WTC11 (cell line): ENCODE measurements at regions not wholly inside any gene's neighbourhood (a gene's known extent, or its start where the extent isn't known, plus 50 kb on each side); places are given as distances from the start of the nearest gene placed in this dataset.

ENCODE experiments used
- ATAC-seq: fragments of 200-7000 bp; cut with Tn5 transposase; 2 replicates; pipeline ENCODE4 v1.10.0; 2021; ENCODE audit warnings: mild to moderate bottlenecking, moderate library complexity
- CTCF ChIA-PET: fragments of 300-600 bp; sonication (Branson Sonifier 250); formaldehyde crosslinking; loops from one replicate; lab custom pipeline; 2021; ENCODE audit warnings: antibody characterized with exemption; lab: Charles Lee
- POLR2A ChIA-PET: fragments of 350-600 bp; sonication (Branson Sonifier 250); formaldehyde crosslinking; loops from one replicate; lab custom pipeline; 2021; ENCODE audit warnings: antibody characterized with exemption; lab: Charles Lee
- DNase-seq: peaks from one replicate; pipeline ENCODE4 v3.0.0; 2021; ENCODE audit warnings: low spot score
- H3K27ac Mint-ChIP-seq: 2 replicates; pipeline ENCODE4 v1.8.0; 2021; ENCODE audit warnings: mixed read lengths
- H3K27me3 Mint-ChIP-seq: 2 replicates; pipeline ENCODE4 v1.8.0; 2021; ENCODE audit warnings: low read depth, mild to moderate bottlenecking, moderate library complexity, mixed read lengths
- H3K36me3 Mint-ChIP-seq: 2 replicates; pipeline ENCODE4 v1.8.0; 2021; ENCODE audit warnings: mixed read lengths
- H3K4me1 Mint-ChIP-seq: 2 replicates; pipeline ENCODE4 v1.8.0; 2022; ENCODE audit warnings: mixed read lengths
- H3K4me3 Mint-ChIP-seq: 2 replicates; pipeline ENCODE4 v1.8.0; 2021; ENCODE audit warnings: mild to moderate bottlenecking, moderate library complexity, mixed read lengths
- H3K9me3 Mint-ChIP-seq: 2 replicates; pipeline ENCODE4 v1.8.0; 2021; ENCODE audit warnings: mixed read lengths
- AFF4 ChIP-seq: sonication (generic); formaldehyde crosslinking; IDR thresholded peaks from 2 replicates; pipeline ENCODE4 v1.8.1; 2023; ENCODE audit warnings: mild to moderate bottlenecking, missing genetic modification reagents, borderline replicate concordance
- ATF3 ChIP-seq: sonication (generic); formaldehyde crosslinking; conservative IDR thresholded peaks from 2 replicates; pipeline ENCODE4 v1.8.1; 2022; ENCODE audit warnings: mild to moderate bottlenecking, missing genetic modification reagents
- E2F1 ChIP-seq: sonication (generic); formaldehyde crosslinking; IDR thresholded peaks from 2 replicates; pipeline ENCODE4 v1.8.0; 2022; ENCODE audit warnings: mild to moderate bottlenecking, missing genetic modification reagents
- FOXP1 ChIP-seq: sonication (generic); formaldehyde crosslinking; IDR thresholded peaks from 2 replicates; pipeline ENCODE4 v1.8.0; 2022; ENCODE audit warnings: missing genetic modification reagents, mild to moderate bottlenecking, moderate library complexity, borderline replicate concordance
- HMGXB4 ChIP-seq: sonication (generic); formaldehyde crosslinking; IDR thresholded peaks from 2 replicates; pipeline ENCODE4 v1.8.1; 2023; ENCODE audit warnings: mild to moderate bottlenecking, moderate library complexity, missing genetic modification reagents
- IRF2 ChIP-seq: sonication (generic); formaldehyde crosslinking; IDR thresholded peaks from 2 replicates; pipeline ENCODE4 v1.8.0; 2022; ENCODE audit warnings: low read depth, missing genetic modification reagents, borderline replicate concordance
- NR2C2 ChIP-seq: sonication (generic); formaldehyde crosslinking; IDR thresholded peaks from 2 replicates; pipeline ENCODE4 v1.8.0; 2022; ENCODE audit warnings: mild to moderate bottlenecking, missing genetic modification reagents
- SOX15 ChIP-seq: fragments of 250-450 bp; sonication (Bioruptor Pico); IDR thresholded peaks from 2 replicates; pipeline ENCODE4 v1.9.0; 2021; ENCODE audit warnings: mild to moderate bottlenecking
- USF1 ChIP-seq: sonication (generic); formaldehyde crosslinking; IDR thresholded peaks from 2 replicates; pipeline ENCODE4 v1.8.0; 2022; ENCODE audit warnings: mild to moderate bottlenecking, missing genetic modification reagents
- ZBTB43 ChIP-seq: sonication (generic); formaldehyde crosslinking; IDR thresholded peaks from 2 replicates; pipeline ENCODE4 v1.8.1; 2023; ENCODE audit warnings: mild to moderate bottlenecking, missing genetic modification reagents
- ZNF416 ChIP-seq: fragments of 250-450 bp; sonication (Bioruptor Pico); IDR thresholded peaks from 2 replicates; pipeline ENCODE4 v1.9.0; 2021; ENCODE audit warnings: mild to moderate bottlenecking, inconsistent platforms
- ZNF423 ChIP-seq: fragments of 250-450 bp; sonication (Bioruptor Pico); IDR thresholded peaks from 2 replicates; pipeline ENCODE4 v2.1.2; 2022; ENCODE audit warnings: mild to moderate bottlenecking, moderate library complexity
- ZNF512 ChIP-seq: sonication (generic); formaldehyde crosslinking; IDR thresholded peaks from 2 replicates; pipeline ENCODE4 v1.8.1; 2022; ENCODE audit warnings: missing genetic modification reagents, borderline replicate concordance
- ZNF532 ChIP-seq: fragments of 250-450 bp; sonication (Bioruptor Pico); IDR thresholded peaks from 2 replicates; pipeline ENCODE4 v1.9.0; 2021; ENCODE audit warnings: mild to moderate bottlenecking, borderline replicate concordance
- ZSCAN18 ChIP-seq: fragments of 250-450 bp; sonication (Bioruptor Pico); IDR thresholded peaks from 2 replicates; pipeline ENCODE4 v2.1.2; 2022; ENCODE audit warnings: mild to moderate bottlenecking, moderate library complexity

- TF ChIP-seq E2F1 (CRISPR knock-in tag), result no peak
- TF ChIP-seq IRF2 (CRISPR knock-in tag), result no peak
- TF ChIP-seq ZNF416 (CRISPR knock-in tag), result no peak
- TF ChIP-seq FOXP1 (CRISPR knock-in tag), result no peak
- TF ChIP-seq HMGXB4, result no peak
- no peak for TF ChIP-seq SOX15 (CRISPR knock-in tag)
- no peak for TF ChIP-seq USF1 (CRISPR knock-in tag)
- no peak for TF ChIP-seq ZSCAN18 (CRISPR knock-in tag)
Observed at GRCh38 chr4:110816367-110816766, 193.5 kb upstream of the PITX2 start (continued).

- ChIA-PET POLR2A (no interaction called here), CTCF (no interaction called here)
- DNase-seq, result no peak
- Mint-ChIP-seq H3K4me3 (no peak overlapping the region), H3K27me3 (no peaks in the 10 kb centered on the region), H3K27ac (no peak overlapping the region), H3K9me3 (peaks cover 6% of the 10 kb centered on the region), H3K4me1 (no peaks in the 10 kb centered on the region), H3K36me3 (no peaks in the 10 kb centered on the region)
- no peak for ATAC-seq
- no peak for TF ChIP-seq AFF4
- no peak for TF ChIP-seq ZBTB43
- TF ChIP-seq ZSCAN18 (CRISPR knock-in tag), result no peak
- TF ChIP-seq NR2C2 (CRISPR knock-in tag), result no peak
- no peak for TF ChIP-seq ZNF512
- TF ChIP-seq ZNF423 (CRISPR knock-in tag), result no peak
- TF ChIP-seq ATF3, result no peak
- TF ChIP-seq ZNF532 (CRISPR knock-in tag), result no peak
Observed at GRCh38 chr4:110821186-110821585, 198.3 kb upstream of the PITX2 start.
